ENCODE measurements at regions not wholly inside any gene's neighbourhood (a gene's known extent, or its start where the extent isn't known, plus 50 kb on each side); places are given as distances from the start of the nearest gene placed in this dataset.

GRCh38 chr4:119746951-119747350, 118.3 kb upstream of the PDE5A start:
- TF ChIP-seq GABPA (IDR thresholded peaks at IDR 0.05 in 1 of 2, conservative IDR thresholded peaks at IDR 0.05 in 1 of 2) (no peak), MAX (IDR thresholded peaks at IDR 0.05) (no peak), RAD21 (IDR thresholded peaks at IDR 0.05) (no peak), HNF4G (IDR thresholded peaks at IDR 0.05) (no peak), JUND (IDR thresholded peaks at IDR 0.05) (no peak), RXRA (IDR thresholded peaks at IDR 0.05) (no peak), TAF1 (conservative IDR thresholded peaks at IDR 0.05) (no peak), REST (IDR thresholded peaks at IDR 0.05) (no peak), CTCF (IDR thresholded peaks at IDR 0.05; ENCODE audit: low read depth, low read length, missing input control) (no peak), FOXA1 (IDR thresholded peaks at IDR 0.05) (no peak), HNF4A (conservative IDR thresholded peaks at IDR 0.05) (no peak), FOXA2 (IDR thresholded peaks at IDR 0.05) (no peak), YY1 (IDR thresholded peaks at IDR 0.05) (no peak), EGR1 (IDR thresholded peaks at IDR 0.05; ENCODE audit: low read depth in 2 of 2) (no peak), SP1 (IDR thresholded peaks at IDR 0.05) (no peak), NR2F2 (IDR thresholded peaks at IDR 0.05) (no peak)
- TF ChIP-seq, protein P1, sequence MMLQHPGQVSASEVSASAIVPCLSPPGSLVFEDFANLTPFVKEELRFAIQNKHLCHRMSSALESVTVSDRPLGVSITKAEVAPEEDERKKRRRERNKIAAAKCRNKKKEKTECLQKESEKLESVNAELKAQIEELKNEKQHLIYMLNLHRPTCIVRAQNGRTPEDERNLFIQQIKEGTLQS (IDR thresholded peaks at IDR 0.05) = no peak
- TF ChIP-seq, protein P2, sequence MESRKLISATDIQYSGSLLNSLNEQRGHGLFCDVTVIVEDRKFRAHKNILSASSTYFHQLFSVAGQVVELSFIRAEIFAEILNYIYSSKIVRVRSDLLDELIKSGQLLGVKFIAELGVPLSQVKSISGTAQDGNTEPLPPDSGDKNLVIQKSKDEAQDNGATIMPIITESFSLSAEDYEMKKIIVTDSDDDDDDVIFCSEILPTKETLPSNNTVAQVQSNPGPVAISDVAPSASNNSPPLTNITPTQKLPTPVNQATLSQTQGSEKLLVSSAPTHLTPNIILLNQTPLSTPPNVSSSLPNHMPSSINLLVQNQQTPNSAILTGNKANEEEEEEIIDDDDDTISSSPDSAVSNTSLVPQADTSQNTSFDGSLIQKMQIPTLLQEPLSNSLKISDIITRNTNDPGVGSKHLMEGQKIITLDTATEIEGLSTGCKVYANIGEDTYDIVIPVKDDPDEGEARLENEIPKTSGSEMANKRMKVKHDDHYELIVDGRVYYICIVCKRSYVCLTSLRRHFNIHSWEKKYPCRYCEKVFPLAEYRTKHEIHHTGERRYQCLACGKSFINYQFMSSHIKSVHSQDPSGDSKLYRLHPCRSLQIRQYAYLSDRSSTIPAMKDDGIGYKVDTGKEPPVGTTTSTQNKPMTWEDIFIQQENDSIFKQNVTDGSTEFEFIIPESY (IDR thresholded peaks at IDR 0.05) = no peak
- 97% methylated on average over 3 of the region's 3 CpGs for WGBS
- Histone ChIP-seq H3K4me3 (ENCODE audit: low read depth in 1 of 3, low read length in 3 of 3) (no peak overlapping the region), H3K36me3 (ENCODE audit: control insufficient read depth in 4 of 4, insufficient read depth in 3 of 4, low read depth in 1 of 4, low read length in 3 of 4) (no peaks in the 10 kb centered on the region), H3K27me3 (ENCODE audit: control insufficient read depth in 4 of 4, insufficient read depth in 4 of 4, low read length in 3 of 4) (no peaks in the 10 kb centered on the region), H3K27ac (ENCODE audit: low read depth in 1 of 2, low read length in 2 of 2) (no peak overlapping the region), H3K4me1 (ENCODE audit: control insufficient read depth in 4 of 4, insufficient read depth in 4 of 4, low read length in 3 of 4) (no peaks in the 10 kb centered on the region), H3K9ac (ENCODE audit: low read depth in 1 of 2, low read length in 2 of 2) (no peak overlapping the region), H3K9me3 (ENCODE audit: control insufficient read depth in 4 of 4, low read length in 3 of 4) (no peaks in the 10 kb centered on the region)
- no peak for DNase-seq (ENCODE audit: low spot score)
